ENCODE measurements at regions not wholly inside any gene's neighbourhood (a gene's known extent, or its start where the extent isn't known, plus 50 kb on each side); places are given as distances from the start of the nearest gene placed in this dataset.

DNA sequence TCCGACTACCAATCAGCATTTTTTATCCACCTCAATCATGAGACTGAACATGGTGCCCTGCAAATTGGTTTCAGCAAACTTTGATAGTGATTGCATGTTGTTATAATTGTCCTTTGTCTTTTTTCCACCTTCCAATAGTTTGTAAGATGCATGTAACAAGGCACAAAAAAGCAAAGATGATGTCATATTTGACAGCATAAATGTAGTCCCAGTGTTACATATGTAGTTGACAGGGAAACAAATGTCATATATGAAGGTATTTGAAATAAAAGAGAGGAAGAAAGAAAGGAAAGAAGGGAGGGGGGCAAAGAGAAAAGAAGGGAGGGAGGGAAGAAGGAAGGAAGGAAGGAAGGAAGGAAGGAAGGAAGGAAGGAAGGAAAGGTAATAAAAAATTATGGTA lies 441.7 kb upstream of the CPEB2 start:
- DNase-seq (ENCODE audit: low read depth) = no peak

GRCh38 chr4:14562901-14563300 lies 439.4 kb upstream of the CPEB2 start:
- no peak overlapping the region for H3K4me3 ChIP-seq (ENCODE audit: low read depth, low read length)
- no peak for TF ChIP-seq CTCF (IDR thresholded peaks at IDR 0.05; ENCODE audit: insufficient read depth, low read depth, low read length, missing control alignments)
- no peak for DNase-seq (ENCODE audit: low read depth)

More for the DNA sequence above, 441.7 kb upstream of the CPEB2 start:
- TF ChIP-seq CTCF (IDR thresholded peaks at IDR 0.05; ENCODE audit: insufficient read depth, low read depth, low read length, missing control alignments) = no peak
- no peak overlapping the region for H3K4me3 ChIP-seq (ENCODE audit: low read depth, low read length)

DNA sequence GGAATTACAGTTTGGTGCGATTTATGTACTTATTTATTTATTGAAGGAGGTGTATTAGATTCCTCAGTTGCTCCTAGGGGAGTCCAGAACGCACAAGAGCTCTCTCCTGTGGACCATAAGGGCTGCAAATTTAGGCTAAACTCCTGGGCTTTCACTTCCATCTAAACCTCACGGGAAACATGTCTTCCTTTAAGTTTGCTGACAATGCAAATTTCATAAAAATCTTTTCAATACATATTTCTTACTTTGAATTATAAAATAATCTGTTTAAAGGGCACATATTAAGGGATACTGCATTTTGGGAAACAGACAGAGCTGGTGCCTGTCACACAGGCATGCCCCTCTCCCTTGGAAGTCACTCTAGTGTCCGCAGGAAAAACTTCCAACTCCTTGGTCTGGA lies 438.0 kb upstream of the CPEB2 start:
- TF ChIP-seq CTCF (IDR thresholded peaks at IDR 0.05; ENCODE audit: insufficient read depth, low read depth, low read length, missing control alignments) = no peak
- no peak for DNase-seq (ENCODE audit: low read depth)
- H3K4me3 ChIP-seq (ENCODE audit: low read depth, low read length) = no peak overlapping the region

GRCh38 chr4:14566518-14566917 lies 435.8 kb upstream of the CPEB2 start:
- no peak for TF ChIP-seq CTCF (IDR thresholded peaks at IDR 0.05; ENCODE audit: insufficient read depth, low read depth, low read length, missing control alignments)

DNA sequence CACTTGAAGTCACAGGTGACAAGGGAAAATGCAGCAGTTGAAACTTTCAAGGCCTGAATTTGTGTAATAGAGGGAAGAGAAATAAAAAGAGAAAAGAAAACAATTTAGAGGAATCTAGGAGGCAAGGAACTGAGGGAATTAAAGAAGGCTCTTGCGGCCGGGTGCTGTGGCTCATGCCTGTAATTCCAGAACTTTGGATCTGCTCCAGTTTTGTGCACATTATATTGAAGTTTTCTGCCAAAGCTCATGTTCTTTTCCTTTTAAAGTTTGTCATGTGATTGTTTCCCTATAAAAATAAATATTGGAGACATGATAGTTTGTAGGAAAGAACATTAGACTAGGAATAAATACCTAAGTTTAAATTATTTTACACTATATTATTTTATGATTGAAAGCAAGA lies 433.9 kb upstream of the CPEB2 start:
- no peak overlapping the region for H3K4me3 ChIP-seq (ENCODE audit: low read depth, low read length)
- no peak for DNase-seq (ENCODE audit: low read depth)
- no peak for TF ChIP-seq CTCF (IDR thresholded peaks at IDR 0.05; ENCODE audit: insufficient read depth, low read depth, low read length, missing control alignments)

More at GRCh38 chr4:14566518-14566917, 435.8 kb upstream of the CPEB2 start:
- no peak overlapping the region for H3K4me3 ChIP-seq (ENCODE audit: low read depth, low read length)
- peak; percentile 34 for DNase-seq (ENCODE audit: low read depth)

DNA sequence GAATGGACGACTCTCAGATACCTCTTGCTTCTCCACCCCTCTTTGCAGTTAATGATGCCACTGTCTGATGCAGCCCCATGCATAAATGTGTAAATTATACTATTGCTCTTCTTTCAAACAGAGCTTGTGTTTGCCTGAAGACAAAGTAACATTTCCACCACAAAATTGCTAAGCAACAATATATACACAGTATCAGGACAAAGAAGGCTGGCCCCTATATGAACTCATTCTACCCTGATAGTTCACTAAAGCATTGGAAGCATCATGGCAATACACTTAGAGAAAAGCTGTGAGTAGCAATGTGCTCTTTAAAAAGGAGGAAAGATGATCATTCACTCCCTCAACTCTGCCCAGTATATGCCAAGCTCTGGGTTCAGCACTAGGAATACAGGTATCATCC lies 427.0 kb upstream of the CPEB2 start:
- no peak for DNase-seq (ENCODE audit: low read depth)
- no peak overlapping the region for H3K4me3 ChIP-seq (ENCODE audit: low read depth, low read length)
- no peak for TF ChIP-seq CTCF (IDR thresholded peaks at IDR 0.05; ENCODE audit: insufficient read depth, low read depth, low read length, missing control alignments)

- no peak for DNase-seq (ENCODE audit: low read depth)
- no peak overlapping the region for H3K4me3 ChIP-seq (ENCODE audit: low read depth, low read length)
- no peak for TF ChIP-seq CTCF (IDR thresholded peaks at IDR 0.05; ENCODE audit: insufficient read depth, low read depth, low read length, missing control alignments)
Measured at GRCh38 chr4:14575919-14576318, 426.4 kb upstream of the CPEB2 start.

Data from GM12865 (cell line).